GM21360 (cell line): ENCODE measurements at regions not wholly inside any gene's neighbourhood (a gene's known extent, or its start where the extent isn't known, plus 50 kb on each side); places are given as distances from the start of the nearest gene placed in this dataset.
"Not testable (repeated sequence)": the region's sequence is repeated elsewhere in the genome, so short reads cannot be mapped to it uniquely, and the experiment has no call there.

Source experiments
- ATAC-seq: cut with Tn5 transposase; IDR thresholded peaks from one replicate; pipeline ENCODE4 v1.9.1; 2021; ENCODE audit warnings: mild to moderate bottlenecking, moderate library complexity; ENCODE audit not compliant: unreplicated experiment

DNA sequence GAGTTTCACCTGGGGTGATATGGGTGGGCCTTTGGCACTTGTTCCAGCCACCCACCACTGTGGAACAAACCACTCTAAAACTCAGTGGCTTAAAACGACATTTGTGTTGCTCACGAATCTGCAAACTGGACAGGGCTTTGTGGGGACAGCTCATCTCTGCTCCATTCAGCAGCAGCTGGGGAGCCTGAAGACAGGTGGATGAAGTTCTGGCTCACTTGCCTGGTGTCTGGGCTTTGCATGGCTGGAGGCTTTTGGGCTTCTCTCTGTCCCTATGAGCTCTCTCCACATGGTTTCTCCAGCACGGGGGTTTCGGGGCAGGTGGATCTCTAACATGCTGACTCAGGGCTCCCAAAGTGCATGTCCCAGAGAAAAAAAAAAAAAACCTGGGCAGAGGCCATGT is 93.0 kb upstream of the GLI2 start:
- no peak for ATAC-seq

- no peak for ATAC-seq
These were observed 88.7 kb upstream of the GLI2 start for GRCh38 chr2:120646994-120647393.

GRCh38 chr2:120647487-120647886 is 88.2 kb upstream of the GLI2 start:
- no peak for ATAC-seq

DNA sequence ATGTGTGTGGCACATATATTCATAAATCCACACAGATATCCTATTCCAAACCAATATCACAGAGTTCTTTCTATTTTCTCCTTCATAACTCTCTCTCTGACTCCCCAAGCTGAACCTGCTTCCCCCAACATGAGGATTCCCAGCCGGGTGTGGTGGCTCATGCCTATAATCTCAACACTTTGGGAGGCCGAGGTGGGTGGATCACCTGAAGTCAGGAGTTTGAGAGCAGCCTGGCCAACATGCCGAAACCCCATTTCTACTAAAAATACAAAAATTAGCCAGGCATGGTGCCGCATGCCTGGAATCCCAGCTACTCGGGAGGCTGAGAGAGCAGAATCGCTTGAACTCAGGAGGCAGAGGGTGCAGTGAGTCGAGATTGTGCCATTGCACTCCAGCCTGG is 86.3 kb upstream of the GLI2 start:
- not testable (repeated sequence) for ATAC-seq

- no peak for ATAC-seq
These were observed 85.5 kb upstream of the GLI2 start for GRCh38 chr2:120650022-120650644.

DNA sequence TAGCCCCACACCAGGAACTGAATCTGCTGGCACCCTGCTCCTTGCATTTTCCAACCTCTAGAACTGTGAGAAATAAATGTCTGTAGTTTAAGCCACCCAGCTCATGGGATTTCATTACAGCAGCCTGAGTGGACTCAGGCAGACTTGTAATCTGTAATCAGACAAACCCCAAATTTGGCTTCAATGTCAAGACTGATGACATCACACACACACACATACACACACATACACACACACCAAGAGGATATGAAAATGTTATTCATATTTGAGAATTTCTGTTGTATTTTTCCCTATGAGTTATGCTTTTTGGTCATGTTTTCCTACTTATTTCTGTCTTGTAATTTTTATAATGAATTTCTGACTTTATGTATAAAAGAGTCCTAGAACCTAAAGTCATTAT is 83.8 kb upstream of the GLI2 start:
- no peak for ATAC-seq

DNA sequence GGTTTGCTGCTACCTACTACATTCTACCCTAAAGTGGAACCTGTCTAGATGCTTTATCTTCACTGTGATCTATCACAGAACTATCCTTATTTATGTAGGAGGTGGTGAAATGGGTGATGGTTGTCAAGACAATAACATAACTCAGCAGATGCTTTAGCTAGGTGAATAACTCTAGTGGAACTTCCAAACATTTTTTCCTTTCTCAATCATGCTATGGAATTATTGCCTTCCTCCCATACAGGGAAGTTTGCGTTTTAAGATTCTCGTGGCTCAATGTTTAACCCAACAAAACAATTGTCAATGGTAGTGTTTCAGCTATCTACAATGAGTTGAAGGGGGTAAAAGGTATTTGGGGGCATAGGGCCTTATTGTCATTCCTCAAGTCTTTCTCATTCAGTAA is 82.6 kb upstream of the GLI2 start:
- ATAC-seq: no peak

DNA sequence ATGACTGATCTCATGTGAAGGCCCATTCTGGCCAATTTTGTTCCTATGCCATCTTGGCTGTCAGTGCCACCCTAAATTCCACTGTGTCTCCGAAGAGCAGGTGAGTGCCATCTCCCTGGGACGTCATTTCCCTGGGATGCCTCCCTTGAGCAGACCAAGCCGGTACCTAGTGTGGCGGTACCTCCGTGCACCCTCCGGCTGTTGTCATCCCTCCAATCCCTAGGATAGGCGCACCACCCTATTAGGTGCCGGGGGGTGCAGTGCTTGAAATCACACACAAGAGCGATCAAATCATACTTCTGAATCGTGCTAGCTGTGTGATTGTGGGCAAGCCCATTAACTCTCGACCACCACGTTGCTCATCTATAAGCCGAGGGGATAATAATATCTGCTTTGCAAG is 81.8 kb upstream of the GLI2 start:
- no peak for ATAC-seq

- no peak for ATAC-seq
These were observed 81.1 kb upstream of the GLI2 start for GRCh38 chr2:120654381-120655134.

DNA sequence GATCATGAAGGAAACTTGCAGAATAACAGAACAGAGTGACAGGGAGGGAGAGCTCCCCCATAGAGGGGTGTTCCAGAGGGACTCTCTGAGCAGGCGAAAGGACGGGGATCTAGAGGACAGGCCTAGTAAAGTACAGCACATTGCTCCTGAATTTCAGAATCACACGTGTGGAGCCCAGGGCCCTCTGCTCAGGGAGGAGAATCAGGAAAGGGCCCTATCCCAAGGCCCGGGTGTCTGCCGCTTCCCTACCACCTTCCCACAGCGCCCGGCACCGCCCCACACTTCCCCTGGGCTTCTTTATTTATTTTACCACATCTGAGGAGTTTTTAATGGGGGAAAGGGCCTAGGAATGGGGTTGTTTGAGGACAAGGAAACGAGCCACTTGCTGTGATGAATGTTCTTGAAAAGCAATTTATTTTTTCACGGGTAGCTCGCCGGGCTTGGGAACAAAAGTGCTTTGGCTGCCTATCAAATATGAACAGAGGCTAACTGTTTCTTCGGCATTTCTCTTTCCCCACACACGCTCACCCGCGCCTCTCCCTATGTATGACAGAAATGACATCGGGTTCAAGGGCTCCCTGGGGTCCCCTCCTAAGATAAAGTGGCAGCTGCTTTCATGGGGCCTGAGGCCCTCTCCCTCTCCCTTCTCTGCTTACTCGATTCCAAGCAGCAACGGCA is 79.3 kb upstream of the GLI2 start:
- ATAC-seq: no peak

DNA sequence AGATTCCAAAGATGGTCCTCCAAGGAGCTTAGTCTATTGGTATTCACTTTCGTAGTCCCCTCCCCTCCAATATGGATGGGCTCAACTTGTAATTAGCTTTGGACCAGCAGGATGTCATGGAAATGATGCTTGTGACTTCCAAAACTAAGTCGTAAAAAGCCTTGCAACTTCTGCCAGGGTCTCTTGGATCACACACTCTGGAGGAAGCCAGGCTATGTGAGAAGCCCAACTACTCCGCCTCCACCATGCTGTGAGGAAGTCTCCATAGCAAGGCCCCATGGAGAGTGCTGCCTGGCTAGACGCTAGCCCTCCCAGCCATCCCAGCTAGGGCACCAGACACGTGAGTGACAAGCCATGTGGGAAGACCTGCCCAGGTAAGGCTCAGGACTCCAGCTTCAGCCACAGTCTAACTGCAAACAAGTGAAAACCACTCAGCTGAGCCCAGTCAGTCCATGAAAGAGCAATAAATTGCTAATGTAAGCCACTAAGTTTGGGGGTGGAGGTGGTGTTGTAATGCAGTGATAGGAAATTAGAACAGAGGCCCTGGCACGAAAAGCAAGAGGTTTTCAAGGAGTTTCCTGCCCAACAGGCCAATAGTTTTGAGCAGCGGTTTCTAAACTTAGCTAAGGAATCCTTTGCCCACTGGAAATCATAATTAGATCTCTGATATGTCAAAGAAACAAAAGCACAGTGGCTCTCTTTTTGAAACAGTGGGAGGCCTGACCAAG is 77.5 kb upstream of the GLI2 start:
- ATAC-seq: no peak

GRCh38 chr2:120658770-120659158 is 76.9 kb upstream of the GLI2 start:
- no peak for ATAC-seq

- no peak for ATAC-seq
These were observed 76.2 kb upstream of the GLI2 start for GRCh38 chr2:120659275-120659977.

DNA sequence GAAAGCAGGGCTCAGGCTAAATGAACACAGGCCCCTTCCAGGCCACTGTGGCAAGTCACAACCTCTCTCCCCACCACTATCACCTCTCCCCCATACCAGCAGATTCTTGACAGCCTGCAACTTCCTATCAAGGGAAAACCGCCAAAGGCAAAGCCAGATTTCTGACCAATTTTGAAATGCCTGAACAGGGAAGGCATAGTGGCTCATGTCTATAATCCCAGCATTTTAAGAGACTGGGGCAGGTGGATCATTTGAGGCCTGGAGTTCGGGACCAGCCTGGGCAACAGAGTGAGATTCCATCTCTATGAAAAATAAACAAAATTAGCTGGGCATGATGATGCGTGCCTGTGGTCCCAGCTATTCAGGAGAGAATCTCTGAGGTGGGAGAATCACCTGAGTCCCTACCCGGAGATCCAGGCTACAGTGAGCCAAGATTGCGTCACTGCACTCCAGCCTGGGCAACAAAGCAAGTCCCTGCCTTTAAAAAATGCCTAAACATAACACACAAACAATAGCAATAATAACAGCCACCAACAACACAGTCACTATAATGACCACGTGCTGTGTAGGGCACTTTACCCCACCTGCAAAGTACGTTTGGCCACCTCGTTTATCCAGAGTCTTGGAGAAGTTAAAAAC is 75.5 kb upstream of the GLI2 start:
- no peak for ATAC-seq

DNA sequence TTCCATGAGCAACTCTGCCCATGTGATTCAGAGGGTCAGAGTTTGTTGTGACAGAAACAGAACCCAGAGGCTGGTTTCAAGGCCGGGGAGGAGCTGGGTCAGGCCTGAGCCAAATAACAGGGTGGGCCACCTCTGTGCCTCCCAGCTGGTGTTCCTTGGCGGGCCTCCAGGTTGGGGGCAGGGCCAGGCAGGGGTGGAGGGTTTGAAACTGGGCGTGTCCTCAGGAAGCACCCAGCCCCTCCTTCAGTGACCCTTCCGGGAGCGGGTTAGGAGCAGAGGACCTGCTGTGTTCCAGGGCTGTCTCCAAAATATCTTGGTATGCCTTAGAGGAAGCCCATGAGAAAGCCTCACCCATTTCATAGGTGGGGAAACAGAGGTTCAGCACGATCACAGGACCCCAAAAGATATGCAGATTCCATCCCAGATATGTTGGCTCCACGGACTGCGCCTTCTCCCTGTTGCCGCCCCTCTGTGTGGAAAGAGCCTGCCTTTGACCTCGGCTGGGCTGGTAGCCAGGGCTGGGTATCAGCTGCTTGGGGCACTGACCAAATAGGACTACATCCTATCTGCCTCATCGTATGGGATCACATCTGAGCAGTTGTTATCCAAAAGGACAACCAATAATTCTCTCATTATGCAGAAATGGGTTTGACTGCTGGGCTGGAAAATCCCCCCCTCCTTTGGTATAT is 74.8 kb upstream of the GLI2 start:
- no peak for ATAC-seq

GRCh38 chr2:120661551-120661950 is 74.1 kb upstream of the GLI2 start:
- no peak for ATAC-seq

DNA sequence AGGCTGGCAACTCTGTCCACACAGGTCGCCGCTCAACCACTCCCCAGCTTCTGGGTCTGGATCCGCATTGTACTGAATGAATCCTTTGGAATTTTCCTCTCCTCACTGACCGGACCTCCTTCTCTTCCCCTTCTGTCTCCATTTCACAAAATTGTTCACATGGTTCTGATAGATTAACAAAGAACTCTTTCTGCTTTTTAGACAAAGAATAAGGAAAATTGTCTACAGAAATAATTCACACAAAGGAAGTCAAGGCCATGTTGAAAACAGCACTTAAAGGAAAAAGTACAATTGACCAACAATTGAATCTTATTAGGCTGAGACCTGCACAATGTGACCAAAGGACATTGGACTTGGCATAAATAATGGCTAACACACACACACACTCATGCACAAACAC is 73.6 kb upstream of the GLI2 start:
- no peak for ATAC-seq

- ATAC-seq: no peak
These were observed 72.9 kb upstream of the GLI2 start for GRCh38 chr2:120662746-120663145.

DNA sequence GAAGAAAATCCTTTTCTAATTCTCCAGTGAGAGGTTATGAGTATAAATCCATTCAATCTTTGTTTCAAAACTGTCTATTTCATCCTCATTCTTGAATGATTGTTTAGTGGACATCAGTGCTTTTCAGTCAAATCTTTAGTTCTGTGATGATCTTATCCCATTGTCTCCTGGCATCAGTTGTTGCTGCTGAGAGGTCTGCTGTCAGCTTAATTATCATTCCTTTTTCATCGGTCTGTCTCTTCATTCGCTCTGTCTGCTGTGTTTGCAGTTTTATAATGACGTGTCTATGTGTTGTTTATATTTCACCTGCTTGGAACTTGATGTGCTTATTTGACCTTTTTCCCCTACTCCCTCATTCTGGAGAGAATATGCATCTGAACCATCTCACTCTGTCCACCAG is 69.2 kb upstream of the GLI2 start:
- no peak for ATAC-seq

DNA sequence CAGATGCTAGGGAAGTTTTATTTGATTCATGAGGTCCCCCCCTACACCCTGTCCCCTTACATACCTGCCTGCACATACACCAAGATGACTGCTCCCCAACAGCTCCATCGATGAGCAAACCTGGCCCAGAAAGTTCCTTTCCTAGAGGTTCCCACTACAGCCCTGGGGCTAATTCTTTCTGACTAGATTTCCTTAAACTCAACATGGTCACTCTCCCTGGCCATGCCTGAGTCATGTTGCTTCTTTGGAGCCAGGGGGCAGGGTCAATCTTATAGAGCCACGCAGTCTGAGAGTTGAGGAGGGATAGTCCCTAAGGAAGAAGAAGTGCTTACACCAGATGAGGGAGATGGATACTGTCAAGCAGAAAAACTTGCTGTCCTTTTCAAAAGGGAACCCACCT is 67.7 kb upstream of the GLI2 start:
- ATAC-seq: no peak
